ENCODE measurements at regions not wholly inside any gene's neighbourhood (a gene's known extent, or its start where the extent isn't known, plus 50 kb on each side); places are given as distances from the start of the nearest gene placed in this dataset.

DNA sequence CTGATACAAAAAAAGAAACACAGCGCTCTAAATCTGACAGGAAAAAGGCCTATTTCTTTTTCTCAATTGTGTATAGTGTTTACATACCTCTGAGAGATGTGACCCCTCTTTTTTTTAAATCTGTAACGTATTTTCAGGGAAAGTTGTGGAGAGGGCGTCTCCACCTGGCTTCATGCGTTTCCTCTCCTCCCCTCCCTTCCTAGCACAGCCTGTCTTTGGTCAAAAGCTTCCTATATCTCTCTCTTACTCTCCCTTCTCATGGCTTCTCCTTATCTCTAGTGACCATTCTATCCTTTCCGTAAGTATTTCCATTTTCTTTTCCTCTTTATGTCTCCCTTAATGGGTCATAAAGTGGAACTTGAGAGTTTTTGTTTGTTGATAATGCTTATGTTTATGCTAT, 458.9 kb downstream of the HACE1 start:
- FAIRE-seq (no peak), DNase-seq (ENCODE audit: low read depth in 1 of 2, low spot score in 2 of 2) (no peak)
- Histone ChIP-seq H4K8ac (ENCODE audit: extremely low read depth, insufficient read depth, low read length) (no peak overlapping the region), H3K14ac (ENCODE audit: insufficient read length) (no peak overlapping the region), H4K20me1 (replicated peaks in 1 of 2; ENCODE audit: control insufficient read depth in 1 of 2, insufficient read depth in 2 of 2, low read length in 2 of 2) (no peaks in the 10 kb centered on the region), H3K23me2 (ENCODE audit: low read depth, low read length) (no peaks in the 10 kb centered on the region), H3K9ac (replicated peaks in 1 of 4; ENCODE audit: extremely low read depth in 1 of 4, low read depth in 3 of 4, low read length in 3 of 4) (no peak overlapping the region), H4K5ac (ENCODE audit: insufficient read length, low read depth, low read length) (no peak overlapping the region), H3K4ac (replicated peaks; ENCODE audit: insufficient read length, low read depth, low read length) (no peak overlapping the region), H3K9me3 (ENCODE audit: insufficient read depth in 2 of 2, low read depth in 1 of 2, low read length in 1 of 2) (no peaks in the 10 kb centered on the region), H2BK15ac (ENCODE audit: low read length) (no peak overlapping the region), H2AFZ (ENCODE audit: low read length) (no peak overlapping the region), H3K18ac (ENCODE audit: extremely low read depth, low read length) (no peak overlapping the region), H2BK5ac (ENCODE audit: low read depth, low read length) (no peak overlapping the region), H2BK120ac (replicated peaks; ENCODE audit: low read depth, low read length) (no peak overlapping the region), H3K79me2 (ENCODE audit: control insufficient read depth in 1 of 2, insufficient read depth in 2 of 2, low read length in 2 of 2) (no peaks in the 10 kb centered on the region), H3K27ac (ENCODE audit: low read depth, low read length) (no peak overlapping the region), H3K4me2 (ENCODE audit: insufficient read depth in 1 of 2, low read depth in 2 of 2, low read length in 2 of 2) (no peak overlapping the region), H3K23ac (ENCODE audit: insufficient read length) (no peak overlapping the region), H2BK12ac (ENCODE audit: low read depth, low read length) (no peak overlapping the region), H3K4me3 (ENCODE audit: extremely low read depth in 1 of 4, insufficient read depth in 2 of 4, low read depth in 3 of 4, low read length in 4 of 4) (no peak overlapping the region), H3K56ac (replicated peaks; ENCODE audit: insufficient read length, low read depth, low read length) (no peak overlapping the region), H3K79me1 (ENCODE audit: low read depth, low read length) (no peaks in the 10 kb centered on the region), H2BK20ac (ENCODE audit: low read length) (no peak overlapping the region), H3K36me3 (ENCODE audit: control insufficient read depth in 2 of 4, insufficient read depth in 4 of 4, low read length in 3 of 4) (no peaks in the 10 kb centered on the region), H2AK5ac (ENCODE audit: low read depth, low read length) (no peak overlapping the region), H3K27me3 (replicated peaks in 1 of 4; ENCODE audit: control insufficient read depth in 3 of 4, extremely low read depth in 1 of 4, insufficient read depth in 3 of 4, low read length in 3 of 4) (no peaks in the 10 kb centered on the region), H3K4me1 (replicated peaks in 1 of 4; ENCODE audit: control insufficient read depth in 3 of 4, insufficient read depth in 4 of 4, low read length in 3 of 4) (no peaks in the 10 kb centered on the region), H4K91ac (replicated peaks; ENCODE audit: insufficient read length, low read length) (no peak overlapping the region)
- POLR2A ChIA-PET (ENCODE audit: partially characterized antibody) = no interaction called here
- CTCF ChIA-PET (ENCODE audit: partially characterized antibody) = interaction anchor here (1.3 kb wide), 1 partner anchor 126 kb away, joined by 3 read pairs; no protein-coding TSS in a partner anchor
- WGBS, 2 experiments (ENCODE audit: extremely low coverage in 1 of 2, insufficient coverage in 1 of 2, insufficient read length in 1 of 2, insufficient replicate concordance in 2 of 2, low coverage in 1 of 2, low lambda C conversion rate in 2 of 2, missing lambda C conversion rate in 1 of 2) = 67% methylated on average over 5 of the region's 5 CpGs; no CpG with 5 or more reads in 1 of the 2 experiments
- TF ChIP-seq POLR2AphosphoS5 (IDR thresholded peaks at IDR 0.05; ENCODE audit: low read depth, low read length) (no peak), POU5F1 (IDR thresholded peaks at IDR 0.05; ENCODE audit: low read depth, low read length) (no peak), CBX5 (IDR thresholded peaks at IDR 0.05; ENCODE audit: low read depth, low read length) (no peak), SIX5 (IDR thresholded peaks at IDR 0.05; ENCODE audit: low read depth, low read length) (no peak), PHF8 (conservative IDR thresholded peaks at IDR 0.05; ENCODE audit: low read depth, low read length) (no peak), TAF1 (IDR thresholded peaks at IDR 0.05; ENCODE audit: low read depth, low read length) (no peak), YY1 (IDR thresholded peaks at IDR 0.05; ENCODE audit: low read depth, low read length) (no peak), SP2 (IDR thresholded peaks at IDR 0.05; ENCODE audit: low read length) (no peak)
- TF ChIP-seq, protein P1, sequence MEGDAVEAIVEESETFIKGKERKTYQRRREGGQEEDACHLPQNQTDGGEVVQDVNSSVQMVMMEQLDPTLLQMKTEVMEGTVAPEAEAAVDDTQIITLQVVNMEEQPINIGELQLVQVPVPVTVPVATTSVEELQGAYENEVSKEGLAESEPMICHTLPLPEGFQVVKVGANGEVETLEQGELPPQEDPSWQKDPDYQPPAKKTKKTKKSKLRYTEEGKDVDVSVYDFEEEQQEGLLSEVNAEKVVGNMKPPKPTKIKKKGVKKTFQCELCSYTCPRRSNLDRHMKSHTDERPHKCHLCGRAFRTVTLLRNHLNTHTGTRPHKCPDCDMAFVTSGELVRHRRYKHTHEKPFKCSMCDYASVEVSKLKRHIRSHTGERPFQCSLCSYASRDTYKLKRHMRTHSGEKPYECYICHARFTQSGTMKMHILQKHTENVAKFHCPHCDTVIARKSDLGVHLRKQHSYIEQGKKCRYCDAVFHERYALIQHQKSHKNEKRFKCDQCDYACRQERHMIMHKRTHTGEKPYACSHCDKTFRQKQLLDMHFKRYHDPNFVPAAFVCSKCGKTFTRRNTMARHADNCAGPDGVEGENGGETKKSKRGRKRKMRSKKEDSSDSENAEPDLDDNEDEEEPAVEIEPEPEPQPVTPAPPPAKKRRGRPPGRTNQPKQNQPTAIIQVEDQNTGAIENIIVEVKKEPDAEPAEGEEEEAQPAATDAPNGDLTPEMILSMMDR (IDR thresholded peaks at IDR 0.05; ENCODE audit: control extremely low read depth in 1 of 3, insufficient read depth in 1 of 3, low read depth in 1 of 3, low read length in 3 of 3) = no peak
- TF ChIP-seq, protein P2, sequence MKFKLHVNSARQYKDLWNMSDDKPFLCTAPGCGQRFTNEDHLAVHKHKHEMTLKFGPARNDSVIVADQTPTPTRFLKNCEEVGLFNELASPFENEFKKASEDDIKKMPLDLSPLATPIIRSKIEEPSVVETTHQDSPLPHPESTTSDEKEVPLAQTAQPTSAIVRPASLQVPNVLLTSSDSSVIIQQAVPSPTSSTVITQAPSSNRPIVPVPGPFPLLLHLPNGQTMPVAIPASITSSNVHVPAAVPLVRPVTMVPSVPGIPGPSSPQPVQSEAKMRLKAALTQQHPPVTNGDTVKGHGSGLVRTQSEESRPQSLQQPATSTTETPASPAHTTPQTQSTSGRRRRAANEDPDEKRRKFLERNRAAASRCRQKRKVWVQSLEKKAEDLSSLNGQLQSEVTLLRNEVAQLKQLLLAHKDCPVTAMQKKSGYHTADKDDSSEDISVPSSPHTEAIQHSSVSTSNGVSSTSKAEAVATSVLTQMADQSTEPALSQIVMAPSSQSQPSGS (IDR thresholded peaks at IDR 0.05; ENCODE audit: low read length) = no peak
- TF ChIP-seq, protein P3, sequence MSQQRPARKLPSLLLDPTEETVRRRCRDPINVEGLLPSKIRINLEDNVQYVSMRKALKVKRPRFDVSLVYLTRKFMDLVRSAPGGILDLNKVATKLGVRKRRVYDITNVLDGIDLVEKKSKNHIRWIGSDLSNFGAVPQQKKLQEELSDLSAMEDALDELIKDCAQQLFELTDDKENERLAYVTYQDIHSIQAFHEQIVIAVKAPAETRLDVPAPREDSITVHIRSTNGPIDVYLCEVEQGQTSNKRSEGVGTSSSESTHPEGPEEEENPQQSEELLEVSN (IDR thresholded peaks at IDR 0.05) = no peak

Measured in H1 (cell line).